ENCODE measurements at regions not wholly inside any gene's neighbourhood (a gene's known extent, or its start where the extent isn't known, plus 50 kb on each side); places are given as distances from the start of the nearest gene placed in this dataset.
"Not testable (repeated sequence)": the region's sequence is repeated elsewhere in the genome, so short reads cannot be mapped to it uniquely, and the experiment has no call there.

DNA sequence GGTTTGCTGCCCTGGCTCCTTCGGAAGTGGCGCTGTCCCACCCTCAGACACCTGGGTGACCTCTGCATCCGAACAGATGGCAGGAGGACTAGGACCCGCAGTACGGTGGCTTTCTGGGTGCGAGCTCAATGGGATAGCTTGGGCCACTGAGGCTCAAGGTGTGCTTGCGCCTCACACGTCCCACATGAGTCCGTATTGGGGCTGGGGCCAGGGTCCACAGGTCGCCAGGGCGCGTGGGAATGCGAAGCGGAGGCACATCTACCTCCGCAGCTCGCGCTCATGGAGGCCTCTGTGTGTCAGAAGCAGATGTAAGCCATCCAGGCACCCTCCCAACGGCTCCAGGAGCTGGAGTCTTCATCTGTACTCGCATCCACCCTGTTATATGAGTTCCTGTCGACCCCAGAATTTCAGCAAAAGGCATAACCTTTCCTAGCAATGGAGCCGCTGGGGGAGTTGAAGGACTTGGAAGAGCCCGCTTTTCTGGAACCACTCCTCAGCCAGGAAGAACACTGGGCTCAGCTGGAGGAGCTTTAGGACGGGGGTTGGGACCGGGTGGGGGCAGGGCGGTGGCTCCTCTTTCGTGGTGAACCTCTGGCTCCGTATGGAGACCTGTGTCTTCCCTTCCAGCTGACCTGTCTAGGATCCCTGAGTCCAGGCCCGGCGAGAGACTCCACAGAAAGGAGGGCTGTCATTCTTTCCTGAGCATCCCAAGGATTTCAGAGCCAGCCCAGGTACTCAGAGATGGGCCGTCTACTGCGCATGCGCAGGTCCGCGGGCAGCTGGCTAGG lies 1932.8 kb upstream of the DEFB115 start:
- TF ChIP-seq CTCF (IDR thresholded peaks at IDR 0.05); FOXK1 (CRISPR knock-in tag; IDR thresholded peaks at IDR 0.05); ZNF121 (CRISPR knock-in tag; IDR thresholded peaks at IDR 0.05); TP53 (CRISPR knock-in tag; IDR thresholded peaks at IDR 0.05); ESRRA (CRISPR knock-in tag; IDR thresholded peaks at IDR 0.05; ENCODE audit: borderline replicate concordance); ZNF416 (CRISPR knock-in tag; IDR thresholded peaks at IDR 0.05); SP1 (CRISPR knock-in tag; conservative IDR thresholded peaks at IDR 0.05): not testable (repeated sequence)
- TF ChIP-seq, protein P1, sequence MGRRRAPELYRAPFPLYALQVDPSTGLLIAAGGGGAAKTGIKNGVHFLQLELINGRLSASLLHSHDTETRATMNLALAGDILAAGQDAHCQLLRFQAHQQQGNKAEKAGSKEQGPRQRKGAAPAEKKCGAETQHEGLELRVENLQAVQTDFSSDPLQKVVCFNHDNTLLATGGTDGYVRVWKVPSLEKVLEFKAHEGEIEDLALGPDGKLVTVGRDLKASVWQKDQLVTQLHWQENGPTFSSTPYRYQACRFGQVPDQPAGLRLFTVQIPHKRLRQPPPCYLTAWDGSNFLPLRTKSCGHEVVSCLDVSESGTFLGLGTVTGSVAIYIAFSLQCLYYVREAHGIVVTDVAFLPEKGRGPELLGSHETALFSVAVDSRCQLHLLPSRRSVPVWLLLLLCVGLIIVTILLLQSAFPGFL (CRISPR knock-in tag; IDR thresholded peaks at IDR 0.05; ENCODE audit: borderline replicate concordance), result not testable (repeated sequence)
- TF ChIP-seq, protein P2, sequence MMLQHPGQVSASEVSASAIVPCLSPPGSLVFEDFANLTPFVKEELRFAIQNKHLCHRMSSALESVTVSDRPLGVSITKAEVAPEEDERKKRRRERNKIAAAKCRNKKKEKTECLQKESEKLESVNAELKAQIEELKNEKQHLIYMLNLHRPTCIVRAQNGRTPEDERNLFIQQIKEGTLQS (CRISPR knock-in tag; conservative IDR thresholded peaks at IDR 0.05), result not testable (repeated sequence)
- TF ChIP-seq, protein P3, sequence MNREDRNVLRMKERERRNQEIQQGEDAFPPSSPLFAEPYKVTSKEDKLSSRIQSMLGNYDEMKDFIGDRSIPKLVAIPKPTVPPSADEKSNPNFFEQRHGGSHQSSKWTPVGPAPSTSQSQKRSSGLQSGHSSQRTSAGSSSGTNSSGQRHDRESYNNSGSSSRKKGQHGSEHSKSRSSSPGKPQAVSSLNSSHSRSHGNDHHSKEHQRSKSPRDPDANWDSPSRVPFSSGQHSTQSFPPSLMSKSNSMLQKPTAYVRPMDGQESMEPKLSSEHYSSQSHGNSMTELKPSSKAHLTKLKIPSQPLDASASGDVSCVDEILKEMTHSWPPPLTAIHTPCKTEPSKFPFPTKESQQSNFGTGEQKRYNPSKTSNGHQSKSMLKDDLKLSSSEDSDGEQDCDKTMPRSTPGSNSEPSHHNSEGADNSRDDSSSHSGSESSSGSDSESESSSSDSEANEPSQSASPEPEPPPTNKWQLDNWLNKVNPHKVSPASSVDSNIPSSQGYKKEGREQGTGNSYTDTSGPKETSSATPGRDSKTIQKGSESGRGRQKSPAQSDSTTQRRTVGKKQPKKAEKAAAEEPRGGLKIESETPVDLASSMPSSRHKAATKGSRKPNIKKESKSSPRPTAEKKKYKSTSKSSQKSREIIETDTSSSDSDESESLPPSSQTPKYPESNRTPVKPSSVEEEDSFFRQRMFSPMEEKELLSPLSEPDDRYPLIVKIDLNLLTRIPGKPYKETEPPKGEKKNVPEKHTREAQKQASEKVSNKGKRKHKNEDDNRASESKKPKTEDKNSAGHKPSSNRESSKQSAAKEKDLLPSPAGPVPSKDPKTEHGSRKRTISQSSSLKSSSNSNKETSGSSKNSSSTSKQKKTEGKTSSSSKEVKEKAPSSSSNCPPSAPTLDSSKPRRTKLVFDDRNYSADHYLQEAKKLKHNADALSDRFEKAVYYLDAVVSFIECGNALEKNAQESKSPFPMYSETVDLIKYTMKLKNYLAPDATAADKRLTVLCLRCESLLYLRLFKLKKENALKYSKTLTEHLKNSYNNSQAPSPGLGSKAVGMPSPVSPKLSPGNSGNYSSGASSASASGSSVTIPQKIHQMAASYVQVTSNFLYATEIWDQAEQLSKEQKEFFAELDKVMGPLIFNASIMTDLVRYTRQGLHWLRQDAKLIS (CRISPR knock-in tag; IDR thresholded peaks at IDR 0.05; ENCODE audit: borderline replicate concordance), result not testable (repeated sequence)
